ENCODE measurements at regions not wholly inside any gene's neighbourhood (a gene's known extent, or its start where the extent isn't known, plus 50 kb on each side); places are given as distances from the start of the nearest gene placed in this dataset.

DNA sequence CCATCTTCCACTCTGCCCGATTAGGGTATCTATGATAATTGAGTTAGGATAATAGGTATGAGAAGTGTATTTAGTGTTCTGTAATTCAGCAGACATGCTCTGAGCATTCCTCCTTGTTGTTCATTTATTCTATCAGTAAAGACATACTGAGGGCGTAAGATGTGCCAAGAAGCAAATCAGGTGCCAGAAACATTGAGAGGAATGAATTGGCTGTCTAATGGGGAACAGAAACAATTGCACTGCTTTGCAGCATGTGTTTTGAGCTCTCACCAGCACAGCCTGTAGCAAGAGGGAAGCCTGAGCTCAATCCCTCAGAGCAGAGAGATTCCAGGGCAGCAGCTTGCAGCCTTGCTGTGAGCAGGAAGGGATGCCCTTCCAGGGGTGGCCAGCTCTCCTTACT, 589.3 kb downstream of the BCL11B start:
- intact Hi-C loops (cut with micrococcal nuclease) = no loop called here
- H3K27me3 Mint-ChIP-seq (ENCODE audit: low read depth) = peaks cover 4% of the 10 kb centered on the region
- no peaks in the 10 kb centered on the region for H3K36me3 Mint-ChIP-seq (ENCODE audit: low read depth)
- DNase-seq (ENCODE audit: low spot score) = no peak
- H3K4me1 Mint-ChIP-seq (ENCODE audit: low read depth) = no peaks in the 10 kb centered on the region
- H3K4me3 Mint-ChIP-seq (ENCODE audit: low read depth) = no peak overlapping the region
- peaks cover 6% of the 10 kb centered on the region for H3K9me3 Mint-ChIP-seq
- no peak overlapping the region for H3K27ac Mint-ChIP-seq

DNA sequence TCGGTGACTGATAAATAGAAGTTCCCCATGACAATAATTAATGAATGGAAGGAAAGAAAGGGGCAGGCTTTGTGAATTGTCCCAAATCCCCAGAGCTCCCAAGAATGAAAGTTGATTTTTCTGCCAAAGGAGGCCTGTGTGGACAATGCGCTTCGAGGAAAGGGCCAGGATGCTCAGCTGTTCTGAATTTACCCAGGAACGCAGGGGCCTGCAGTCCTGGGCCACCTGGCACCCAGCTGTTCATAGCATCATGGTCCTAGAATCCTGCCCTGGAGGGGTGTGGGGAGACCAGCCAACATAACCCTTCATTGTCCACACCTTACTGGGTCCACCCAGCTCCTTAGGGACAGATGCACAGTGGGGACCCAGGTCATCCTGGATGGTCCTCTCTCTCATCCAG, 587.5 kb downstream of the BCL11B start:
- Mint-ChIP-seq H3K9me3 (no peaks in the 10 kb centered on the region), H3K27me3 (ENCODE audit: low read depth) (no peaks in the 10 kb centered on the region), H3K27ac (no peak overlapping the region), H3K4me1 (ENCODE audit: low read depth) (no peaks in the 10 kb centered on the region), H3K36me3 (ENCODE audit: low read depth) (no peaks in the 10 kb centered on the region), H3K4me3 (ENCODE audit: low read depth) (no peak overlapping the region)
- intact Hi-C loops (cut with micrococcal nuclease) = no loop called here
- DNase-seq (ENCODE audit: low spot score) = no peak

DNA sequence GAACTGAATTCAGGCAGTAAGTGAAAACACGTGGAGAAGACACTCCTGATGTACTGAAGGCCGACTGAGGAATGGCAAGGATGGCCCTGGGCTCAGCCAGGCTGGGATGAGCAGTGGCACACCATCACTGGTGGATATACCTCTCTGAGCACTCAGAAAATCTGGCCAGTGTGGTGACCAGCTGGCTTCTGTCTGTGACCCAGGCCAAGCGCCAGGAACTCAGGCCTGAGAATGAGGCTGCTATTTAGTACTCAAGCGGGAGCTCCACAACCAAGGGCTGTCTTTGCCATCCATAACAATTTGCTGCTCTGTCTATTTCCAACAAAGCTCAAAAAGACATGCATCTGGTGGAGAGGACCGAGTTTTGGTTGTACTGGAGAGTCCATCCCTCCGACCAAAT, 586.3 kb downstream of the BCL11B start:
- no peaks in the 10 kb centered on the region for H3K36me3 Mint-ChIP-seq (ENCODE audit: low read depth)

DNA sequence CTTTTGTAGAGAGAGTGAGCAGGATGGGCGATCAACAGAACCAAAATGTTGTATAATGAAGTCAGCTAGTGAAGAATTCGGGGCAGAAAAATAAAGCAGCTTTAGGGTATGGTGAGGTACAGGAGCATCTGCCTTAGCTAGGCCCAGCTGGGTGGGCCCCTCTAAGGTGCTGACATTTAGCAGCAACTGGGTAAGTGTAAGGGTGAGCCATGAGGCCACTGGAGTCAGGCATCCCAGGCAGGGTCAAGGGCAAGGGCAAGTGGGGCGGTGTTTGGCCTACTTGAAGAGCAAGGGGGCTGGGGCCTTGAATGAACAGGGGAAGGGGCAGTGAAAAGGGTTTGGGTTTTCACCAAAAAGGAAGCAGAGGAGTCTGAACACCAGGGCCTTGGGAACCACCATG, 583.6 kb downstream of the BCL11B start:
- H3K27me3 Mint-ChIP-seq (ENCODE audit: low read depth) = no peaks in the 10 kb centered on the region
- H3K9me3 Mint-ChIP-seq = no peaks in the 10 kb centered on the region
- H3K4me3 Mint-ChIP-seq (ENCODE audit: low read depth) = no peak overlapping the region
- no peak for DNase-seq (ENCODE audit: low spot score)
- no peak overlapping the region for H3K27ac Mint-ChIP-seq
- no peaks in the 10 kb centered on the region for H3K4me1 Mint-ChIP-seq (ENCODE audit: low read depth)
- intact Hi-C loops (cut with micrococcal nuclease) = no loop called here
- H3K36me3 Mint-ChIP-seq (ENCODE audit: low read depth) = no peaks in the 10 kb centered on the region

More for the DNA sequence above, 586.3 kb downstream of the BCL11B start:
- no peaks in the 10 kb centered on the region for H3K9me3 Mint-ChIP-seq
- no peak overlapping the region for H3K27ac Mint-ChIP-seq
- H3K4me1 Mint-ChIP-seq (ENCODE audit: low read depth) = no peaks in the 10 kb centered on the region
- H3K4me3 Mint-ChIP-seq (ENCODE audit: low read depth) = no peak overlapping the region
- DNase-seq (ENCODE audit: low spot score) = no peak
- no peaks in the 10 kb centered on the region for H3K27me3 Mint-ChIP-seq (ENCODE audit: low read depth)
- intact Hi-C loops (cut with micrococcal nuclease) = no loop called here

DNA sequence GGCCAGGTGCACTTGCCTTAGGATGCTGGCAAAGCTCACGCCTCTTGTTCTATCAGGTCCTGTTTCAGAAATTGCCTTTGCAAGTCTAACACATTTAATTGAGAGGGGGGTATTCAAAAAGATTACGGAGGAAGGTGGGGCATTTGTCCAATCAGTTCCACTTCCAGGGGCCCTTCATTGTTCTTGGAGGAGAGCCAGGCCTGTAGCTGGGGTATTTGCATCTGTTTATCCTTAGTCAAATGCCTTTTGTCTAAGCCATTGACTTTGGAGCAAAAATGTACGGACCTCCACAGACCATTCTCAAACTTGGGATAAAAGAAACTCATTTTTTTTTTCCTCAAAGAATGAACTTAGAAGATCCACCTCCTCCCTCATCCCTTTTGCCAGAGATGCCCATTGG, 582.0 kb downstream of the BCL11B start:
- no peaks in the 10 kb centered on the region for H3K27me3 Mint-ChIP-seq (ENCODE audit: low read depth)
- H3K4me1 Mint-ChIP-seq (ENCODE audit: low read depth) = no peaks in the 10 kb centered on the region
- no peak overlapping the region for H3K27ac Mint-ChIP-seq
- H3K4me3 Mint-ChIP-seq (ENCODE audit: low read depth) = no peak overlapping the region
- no peaks in the 10 kb centered on the region for H3K36me3 Mint-ChIP-seq (ENCODE audit: low read depth)
- intact Hi-C loops (cut with micrococcal nuclease) = no loop called here
- DNase-seq (ENCODE audit: low spot score) = no peak
- no peaks in the 10 kb centered on the region for H3K9me3 Mint-ChIP-seq

DNA sequence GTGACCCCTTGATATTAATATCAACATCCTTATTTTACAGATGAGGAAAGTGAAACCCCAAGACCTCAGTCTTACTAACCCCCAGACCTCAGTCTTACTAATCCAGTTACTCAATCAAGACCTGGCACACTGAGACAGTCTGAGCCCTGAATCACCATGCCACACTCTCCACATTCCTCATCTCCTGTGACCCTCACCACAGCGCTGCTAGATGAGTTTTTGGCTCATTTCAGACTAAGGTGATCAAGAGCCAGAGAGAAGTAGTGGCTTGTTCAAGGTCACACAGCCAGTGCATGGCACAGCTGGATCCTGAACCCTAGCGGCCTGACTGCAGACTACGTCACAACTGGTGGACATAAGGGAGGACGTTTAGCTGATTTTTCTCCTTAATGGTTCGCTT, 579.2 kb downstream of the BCL11B start:
- intact Hi-C loops (cut with micrococcal nuclease) = no loop called here
- Mint-ChIP-seq H3K27me3 (ENCODE audit: low read depth) (no peaks in the 10 kb centered on the region), H3K9me3 (peaks cover 13% of the 10 kb centered on the region), H3K4me3 (ENCODE audit: low read depth) (no peak overlapping the region), H3K36me3 (ENCODE audit: low read depth) (no peaks in the 10 kb centered on the region), H3K27ac (no peak overlapping the region), H3K4me1 (ENCODE audit: low read depth) (peaks cover 2% of the 10 kb centered on the region)
- DNase-seq (ENCODE audit: low spot score) = no peak

DNA sequence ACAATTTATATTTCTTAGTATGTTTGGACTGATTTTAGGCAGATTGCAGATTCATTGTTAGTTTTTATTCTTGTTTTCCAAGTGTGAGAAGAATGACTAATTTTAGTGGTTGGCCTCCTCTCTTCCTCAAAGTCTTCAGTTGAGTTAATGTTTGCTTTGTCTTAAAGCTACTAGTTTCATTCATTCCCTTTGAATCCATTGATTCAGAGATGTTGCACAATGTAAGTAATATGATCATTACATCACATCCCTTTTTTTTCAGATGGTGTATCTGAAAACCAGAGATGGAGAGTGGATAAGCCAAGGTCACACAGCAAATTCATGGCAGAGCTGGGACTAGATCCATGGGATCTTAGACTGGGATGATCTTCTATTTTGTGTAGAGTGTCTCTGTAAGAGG, 577.5 kb downstream of the BCL11B start:
- intact Hi-C loops (cut with micrococcal nuclease) = no loop called here
- H3K36me3 Mint-ChIP-seq (ENCODE audit: low read depth) = no peaks in the 10 kb centered on the region

DNA sequence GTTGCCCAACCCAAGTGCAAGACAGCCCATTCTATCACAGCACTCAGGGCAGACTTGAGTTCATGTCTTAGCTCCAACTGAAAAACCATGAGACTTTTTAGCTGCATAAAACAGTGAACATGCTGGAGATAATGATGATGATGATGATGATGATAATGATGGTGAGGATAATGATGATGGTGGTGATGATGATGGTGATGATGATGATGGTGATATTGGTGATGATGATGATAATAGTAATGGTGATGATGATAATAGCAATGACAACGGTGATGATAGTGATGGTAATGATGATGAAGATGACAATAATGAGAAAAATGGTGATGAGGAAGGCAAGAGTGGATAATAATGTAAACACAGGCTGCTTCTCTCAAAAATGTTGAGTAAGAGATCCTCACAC, 576.2 kb downstream of the BCL11B start:
- Mint-ChIP-seq H3K9me3 (peaks cover 13% of the 10 kb centered on the region), H3K27ac (no peak overlapping the region), H3K4me1 (ENCODE audit: low read depth) (peaks cover 2% of the 10 kb centered on the region), H3K4me3 (ENCODE audit: low read depth) (no peak overlapping the region), H3K36me3 (ENCODE audit: low read depth) (no peaks in the 10 kb centered on the region), H3K27me3 (ENCODE audit: low read depth) (no peaks in the 10 kb centered on the region)
- no peak for DNase-seq (ENCODE audit: low spot score)
- intact Hi-C loops (cut with micrococcal nuclease) = no loop called here

More for the DNA sequence above, 577.5 kb downstream of the BCL11B start:
- Mint-ChIP-seq H3K9me3 (peaks cover 13% of the 10 kb centered on the region), H3K27me3 (ENCODE audit: low read depth) (no peaks in the 10 kb centered on the region), H3K4me1 (ENCODE audit: low read depth) (peaks cover 2% of the 10 kb centered on the region), H3K4me3 (ENCODE audit: low read depth) (no peak overlapping the region), H3K27ac (no peak overlapping the region)
- no peak for DNase-seq (ENCODE audit: low spot score)

DNA sequence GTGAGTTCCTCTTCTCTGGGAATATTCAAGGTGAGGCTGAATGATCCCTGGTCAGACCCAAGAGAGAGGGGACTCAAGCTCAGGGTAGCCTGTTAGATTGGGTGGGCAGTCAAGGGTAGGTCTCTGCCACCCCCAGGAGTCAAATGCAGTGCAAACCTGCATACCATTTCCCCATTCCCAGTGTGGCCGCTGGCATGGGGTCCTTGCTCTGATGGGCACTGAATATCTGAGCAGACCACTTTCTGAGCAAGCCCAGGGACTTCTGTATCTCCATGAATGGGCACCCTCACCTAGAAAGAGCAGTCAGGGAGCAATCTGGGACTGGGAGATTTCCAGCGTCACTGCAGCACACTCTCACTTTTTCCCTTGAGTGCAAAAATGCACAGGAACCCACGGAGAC, 573.7 kb downstream of the BCL11B start:
- H3K9me3 Mint-ChIP-seq = peaks cover 13% of the 10 kb centered on the region
- H3K27ac Mint-ChIP-seq = no peak overlapping the region
- no peaks in the 10 kb centered on the region for H3K27me3 Mint-ChIP-seq (ENCODE audit: low read depth)
- H3K36me3 Mint-ChIP-seq (ENCODE audit: low read depth) = no peaks in the 10 kb centered on the region
- DNase-seq (ENCODE audit: low spot score) = no peak
- H3K4me3 Mint-ChIP-seq (ENCODE audit: low read depth) = no peak overlapping the region
- intact Hi-C loops (cut with micrococcal nuclease) = no loop called here
- H3K4me1 Mint-ChIP-seq (ENCODE audit: low read depth) = peaks cover 2% of the 10 kb centered on the region

DNA sequence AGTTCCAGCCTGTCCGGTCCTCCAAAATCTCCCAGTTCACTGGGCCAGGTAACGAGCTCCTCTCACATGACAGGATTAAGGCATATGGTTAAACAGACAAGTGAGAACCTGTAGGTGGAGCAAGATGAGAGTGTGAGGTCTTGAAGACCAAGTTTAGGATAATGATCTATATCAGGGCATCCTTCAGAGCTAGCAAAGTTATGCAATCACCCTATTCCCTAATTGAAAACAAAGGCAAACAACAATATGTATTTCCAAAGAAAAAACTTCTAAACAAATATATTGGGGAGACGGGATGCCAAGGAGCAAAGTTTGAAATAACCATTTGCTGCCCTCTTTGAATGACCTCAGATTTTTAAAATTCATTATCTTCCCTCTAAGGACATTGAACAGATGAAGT, 571.2 kb downstream of the BCL11B start:
- Mint-ChIP-seq H3K9me3 (peaks cover 11% of the 10 kb centered on the region), H3K27me3 (ENCODE audit: low read depth) (no peaks in the 10 kb centered on the region), H3K4me1 (ENCODE audit: low read depth) (peaks cover 10% of the 10 kb centered on the region), H3K4me3 (ENCODE audit: low read depth) (no peak overlapping the region), H3K36me3 (ENCODE audit: low read depth) (no peaks in the 10 kb centered on the region), H3K27ac (no peak overlapping the region)
- intact Hi-C loops (cut with micrococcal nuclease) = no loop called here
- DNase-seq (ENCODE audit: low spot score) = no peak

DNA sequence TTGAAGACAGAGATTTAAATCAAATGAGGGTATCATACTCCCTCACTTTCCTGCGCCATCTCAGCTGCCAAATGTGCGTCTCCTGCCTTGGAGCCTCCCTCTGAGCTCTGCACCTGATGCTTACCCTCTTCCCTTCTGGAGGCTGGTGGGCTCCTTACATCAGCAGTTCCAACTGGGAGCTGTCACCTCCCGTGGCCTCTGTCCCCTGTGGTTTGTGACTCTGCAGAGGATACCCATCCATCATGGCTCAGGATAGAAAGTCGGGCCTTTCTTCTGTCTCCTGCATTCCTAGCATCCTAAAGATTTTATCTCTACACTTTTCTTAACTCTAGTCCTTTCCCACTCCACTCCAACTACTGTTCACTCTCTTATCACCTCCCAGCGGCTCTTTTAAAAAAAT, 570.6 kb downstream of the BCL11B start:
- peaks cover 8% of the 10 kb centered on the region for H3K9me3 Mint-ChIP-seq
- H3K27me3 Mint-ChIP-seq (ENCODE audit: low read depth) = no peaks in the 10 kb centered on the region
- no peak overlapping the region for H3K4me3 Mint-ChIP-seq (ENCODE audit: low read depth)
- no peak overlapping the region for H3K27ac Mint-ChIP-seq
- intact Hi-C loops (cut with micrococcal nuclease) = no loop called here
- H3K36me3 Mint-ChIP-seq (ENCODE audit: low read depth) = no peaks in the 10 kb centered on the region
- no peak for DNase-seq (ENCODE audit: low spot score)
- peaks cover 8% of the 10 kb centered on the region for H3K4me1 Mint-ChIP-seq (ENCODE audit: low read depth)

DNA sequence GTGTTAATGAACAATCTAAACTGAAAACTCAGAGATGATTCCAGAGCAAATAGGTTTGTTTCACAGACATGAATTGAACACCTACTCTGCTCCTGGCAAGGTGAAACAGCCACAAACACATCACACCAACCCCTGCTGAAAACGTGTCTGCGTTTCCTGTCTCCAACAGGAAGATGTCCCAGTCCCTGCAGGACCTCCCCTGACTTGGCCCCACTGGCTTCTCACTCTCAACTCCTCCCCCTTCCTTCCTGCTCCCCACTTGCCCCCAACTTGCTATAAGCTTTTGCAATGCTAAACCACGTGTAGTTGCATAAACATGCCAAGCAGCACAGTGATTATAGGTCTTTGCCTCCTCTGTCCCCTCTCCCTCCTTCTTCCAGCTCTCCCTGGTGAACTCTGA, 567.6 kb downstream of the BCL11B start:
- intact Hi-C loops (cut with micrococcal nuclease) = no loop called here
- Mint-ChIP-seq H3K9me3 (no peaks in the 10 kb centered on the region), H3K4me1 (ENCODE audit: low read depth) (peaks cover 12% of the 10 kb centered on the region), H3K27ac (no peak overlapping the region), H3K27me3 (ENCODE audit: low read depth) (peaks cover 3% of the 10 kb centered on the region), H3K36me3 (ENCODE audit: low read depth) (no peaks in the 10 kb centered on the region), H3K4me3 (ENCODE audit: low read depth) (no peak overlapping the region)
- no peak for DNase-seq (ENCODE audit: low spot score)

DNA sequence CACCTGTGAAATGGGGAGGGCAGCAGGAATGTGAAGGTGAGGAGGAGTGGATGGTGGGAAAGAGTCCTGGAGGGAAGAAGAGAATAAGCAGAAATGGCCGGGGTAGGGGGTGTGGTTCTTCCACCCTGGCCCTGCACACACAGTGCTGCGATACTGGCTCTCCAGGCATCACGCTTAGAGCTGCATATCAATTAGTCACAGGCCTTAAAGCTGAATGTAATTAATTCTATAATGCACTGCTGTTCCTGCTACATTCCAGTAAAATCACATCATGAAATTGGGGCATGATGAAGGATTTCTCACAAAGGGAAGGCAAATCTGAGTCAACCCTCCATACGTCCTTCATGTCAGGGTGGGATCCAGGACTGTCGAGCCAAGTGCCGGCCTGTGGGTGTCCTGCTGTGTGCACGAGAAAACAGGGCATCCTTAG, 566.1 kb downstream of the BCL11B start:
- intact Hi-C loops (cut with micrococcal nuclease) = no loop called here
- H3K27me3 Mint-ChIP-seq (ENCODE audit: low read depth) = peaks cover 5% of the 10 kb centered on the region
- peaks cover 15% of the 10 kb centered on the region for H3K4me1 Mint-ChIP-seq (ENCODE audit: low read depth)
- no peak for DNase-seq (ENCODE audit: low spot score)
- H3K4me3 Mint-ChIP-seq (ENCODE audit: low read depth) = no peak overlapping the region
- no peaks in the 10 kb centered on the region for H3K36me3 Mint-ChIP-seq (ENCODE audit: low read depth)
- H3K27ac Mint-ChIP-seq = no peak overlapping the region
- H3K9me3 Mint-ChIP-seq = no peaks in the 10 kb centered on the region

DNA sequence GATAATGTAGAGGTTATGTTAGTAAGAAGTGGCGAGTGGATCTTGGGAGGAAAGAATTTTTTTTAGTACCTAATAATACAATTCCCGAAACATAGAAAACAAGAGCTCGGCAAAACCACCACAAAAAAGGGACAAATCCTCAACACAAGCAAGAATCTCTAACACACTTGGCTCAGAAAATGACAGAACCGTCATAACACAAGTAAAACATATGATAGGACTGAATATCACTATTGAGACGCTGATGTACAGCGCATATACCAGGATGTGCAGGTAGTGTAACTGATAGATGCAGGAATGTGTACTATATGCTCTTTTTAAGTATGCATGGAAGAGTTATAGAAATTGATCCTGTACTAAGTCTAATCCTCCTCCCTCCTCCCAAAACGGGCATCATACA, 564.5 kb downstream of the BCL11B start:
- intact Hi-C loops (cut with micrococcal nuclease) = no loop called here
- H3K27me3 Mint-ChIP-seq (ENCODE audit: low read depth) = peaks cover 5% of the 10 kb centered on the region
- no peak for DNase-seq (ENCODE audit: low spot score)
- no peaks in the 10 kb centered on the region for H3K9me3 Mint-ChIP-seq
- H3K4me3 Mint-ChIP-seq (ENCODE audit: low read depth) = no peak overlapping the region
- H3K4me1 Mint-ChIP-seq (ENCODE audit: low read depth) = peaks cover 22% of the 10 kb centered on the region
- H3K36me3 Mint-ChIP-seq (ENCODE audit: low read depth) = no peaks in the 10 kb centered on the region
- no peak overlapping the region for H3K27ac Mint-ChIP-seq
